CD4-positive, alpha-beta T cell treated with Interleukin-17A for 4 hours (primary cell): ENCODE measurements at regions not wholly inside any gene's neighbourhood (a gene's known extent, or its start where the extent isn't known, plus 50 kb on each side); places are given as distances from the start of the nearest gene placed in this dataset.

Experiments
- DNase-seq: peaks from one replicate; pipeline ENCODE4 v3.0.0-alpha.2; 2020; ENCODE audit warnings: mixed read lengths

GRCh38 chr20:58138395-58138794, 90.1 kb downstream of the ANKRD60 start:
- DNase-seq: no peak

DNA sequence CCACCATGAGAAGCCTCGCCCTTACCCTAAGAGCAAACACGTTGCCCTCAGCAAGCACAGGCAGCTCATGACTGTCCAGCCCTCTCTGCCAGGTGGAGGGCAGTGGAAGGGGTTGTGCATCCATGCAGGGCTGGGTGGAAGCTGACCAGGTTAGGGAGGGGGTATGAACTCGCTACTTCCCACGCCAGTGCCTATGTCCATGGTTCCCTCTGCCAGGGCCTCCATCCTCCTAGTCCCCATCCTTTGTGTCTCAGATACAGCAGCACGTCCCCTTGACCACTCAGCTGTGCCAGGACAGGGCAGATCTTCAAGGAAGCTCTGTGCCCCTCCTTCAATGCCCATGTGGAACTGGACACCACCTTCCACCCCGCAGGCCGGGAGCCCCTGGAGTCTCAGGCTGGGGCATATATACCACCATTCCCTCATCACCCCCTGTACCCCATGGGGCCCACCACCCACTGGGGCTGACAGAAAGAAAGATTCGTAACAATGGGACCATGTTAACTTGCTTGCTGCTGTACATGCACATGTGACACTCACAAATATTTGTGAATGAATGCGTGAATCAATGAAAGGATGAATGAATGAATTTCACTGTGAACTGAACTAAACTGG, 90.7 kb downstream of the ANKRD60 start:
- no peak for DNase-seq

DNA sequence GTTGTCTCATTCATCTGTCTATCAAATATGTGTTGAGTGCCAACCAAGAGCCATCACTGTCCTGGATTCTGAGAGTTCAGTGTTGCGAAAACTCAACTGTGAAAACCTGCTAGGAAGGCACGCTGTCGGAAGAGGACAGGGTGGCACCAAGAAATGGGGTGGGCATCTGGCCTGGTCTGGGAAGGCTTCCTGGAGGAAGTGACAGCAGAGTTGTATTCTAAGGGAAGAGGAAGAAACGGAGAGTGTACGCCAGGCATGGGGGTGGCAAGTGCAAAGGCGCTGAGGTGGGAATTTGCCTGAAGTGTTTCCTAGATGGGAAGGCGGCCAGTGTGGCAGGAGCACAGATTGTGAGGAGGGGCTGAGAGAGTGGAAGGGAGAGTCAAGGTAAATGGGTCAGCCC, 91.2 kb downstream of the ANKRD60 start:
- no peak for DNase-seq

GRCh38 chr20:58136149-58136484, 92.3 kb downstream of the ANKRD60 start:
- no peak for DNase-seq

- DNase-seq: no peak
These were observed 92.9 kb downstream of the ANKRD60 start for GRCh38 chr20:58135441-58136148.

- DNase-seq: no peak
These were observed 95.2 kb downstream of the ANKRD60 start for GRCh38 chr20:58133020-58133808.

GRCh38 chr20:58131551-58132142, 96.8 kb downstream of the ANKRD60 start:
- no peak for DNase-seq

- DNase-seq: no peak
These were observed 97.3 kb downstream of the ANKRD60 start for GRCh38 chr20:58131151-58131550.

DNA sequence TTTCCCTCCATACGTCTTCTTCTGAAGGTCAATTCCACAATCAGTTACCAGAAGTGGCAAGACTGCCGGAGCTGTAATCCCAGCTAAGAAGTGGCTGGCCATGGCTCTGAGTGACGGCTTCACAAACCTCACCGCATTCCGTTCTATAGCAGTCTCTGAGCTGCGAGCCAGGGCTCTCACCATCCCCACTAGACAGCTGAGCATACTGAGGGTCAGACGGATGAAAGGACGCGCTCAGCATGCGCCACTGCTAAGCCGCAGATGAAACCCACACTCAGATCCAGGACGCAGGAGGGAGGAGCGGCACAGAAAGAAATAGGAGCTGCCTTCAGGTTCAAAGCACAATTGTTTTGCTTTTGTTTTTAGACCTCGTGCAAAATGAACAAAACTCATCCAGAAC, 97.9 kb downstream of the ANKRD60 start:
- DNase-seq: no peak

GRCh38 chr20:58130156-58130555, 98.3 kb downstream of the ANKRD60 start:
- DNase-seq: no peak

DNA sequence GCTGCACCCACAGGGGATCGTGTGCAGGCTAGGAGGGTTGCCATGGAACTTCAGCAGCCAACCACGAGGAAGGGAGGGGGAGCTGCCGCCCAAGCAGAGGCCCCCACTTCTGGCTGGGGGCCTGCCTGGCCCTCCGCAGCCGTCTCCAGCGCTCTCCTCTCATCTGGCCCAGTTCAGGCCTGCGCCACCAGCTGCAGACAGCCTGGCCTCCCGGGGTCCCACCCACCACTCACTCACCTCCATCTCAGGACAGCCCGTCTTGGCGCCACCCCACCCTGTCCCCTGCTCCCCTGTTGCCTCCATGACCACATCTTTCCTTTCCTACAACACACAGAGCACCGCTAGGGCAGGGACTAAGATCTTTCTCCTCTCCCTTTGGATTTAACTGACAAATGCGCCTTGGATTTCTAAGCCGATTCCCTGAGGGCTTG, 98.7 kb downstream of the ANKRD60 start:
- DNase-seq: no peak

GRCh38 chr20:58128635-58129625, 99.5 kb downstream of the ANKRD60 start:
- DNase-seq: no peak

- no peak for DNase-seq
These were observed 100.7 kb downstream of the ANKRD60 start for GRCh38 chr20:58127701-58128111.

- DNase-seq: no peak
These were observed 102.7 kb downstream of the ANKRD60 start for GRCh38 chr20:58125726-58126125.

- DNase-seq: no peak
These were observed 110.5 kb downstream of the ANKRD60 start for GRCh38 chr20:58117944-58118343.

GRCh38 chr20:58116505-58116904, 111.9 kb downstream of the ANKRD60 start:
- no peak for DNase-seq

GRCh38 chr20:58113716-58114115, 114.7 kb downstream of the ANKRD60 start:
- DNase-seq: no peak

DNA sequence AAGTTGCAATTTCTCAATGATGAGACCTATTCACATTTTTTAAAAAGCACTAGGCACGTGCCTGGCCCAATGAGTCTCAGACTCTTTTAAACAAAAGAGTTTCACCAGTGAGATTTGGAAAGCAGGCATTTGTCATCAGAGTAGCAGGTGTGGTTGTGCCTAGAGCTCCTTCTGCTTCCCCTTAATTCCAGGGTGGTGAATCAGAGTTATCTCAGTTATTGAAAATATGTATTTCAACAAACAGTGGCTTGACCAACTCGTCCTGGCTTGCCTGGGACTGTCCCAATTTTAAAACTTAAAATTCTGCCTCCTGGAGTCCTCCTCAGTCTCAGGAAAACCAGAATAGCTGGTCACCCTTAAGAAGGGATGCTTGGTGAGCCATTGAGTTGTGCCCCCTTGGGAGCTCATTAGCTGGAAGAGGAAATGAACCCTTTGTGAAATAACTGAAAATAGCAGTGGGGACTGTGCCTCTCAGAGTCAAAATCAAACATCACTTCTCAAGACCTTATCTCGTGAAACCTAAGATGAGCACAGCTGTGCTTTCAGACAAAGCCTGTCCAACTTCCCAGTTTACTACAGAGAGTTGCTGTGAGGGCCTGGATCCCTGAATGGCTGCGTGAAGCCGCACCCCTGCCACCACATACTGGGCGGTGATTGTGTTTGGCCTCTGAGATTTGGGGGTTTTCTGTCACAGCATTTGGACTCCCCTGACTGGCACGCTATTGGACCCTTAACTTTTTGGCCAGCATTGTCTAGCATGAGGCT, 116.3 kb downstream of the ANKRD60 start:
- DNase-seq: no peak

DNA sequence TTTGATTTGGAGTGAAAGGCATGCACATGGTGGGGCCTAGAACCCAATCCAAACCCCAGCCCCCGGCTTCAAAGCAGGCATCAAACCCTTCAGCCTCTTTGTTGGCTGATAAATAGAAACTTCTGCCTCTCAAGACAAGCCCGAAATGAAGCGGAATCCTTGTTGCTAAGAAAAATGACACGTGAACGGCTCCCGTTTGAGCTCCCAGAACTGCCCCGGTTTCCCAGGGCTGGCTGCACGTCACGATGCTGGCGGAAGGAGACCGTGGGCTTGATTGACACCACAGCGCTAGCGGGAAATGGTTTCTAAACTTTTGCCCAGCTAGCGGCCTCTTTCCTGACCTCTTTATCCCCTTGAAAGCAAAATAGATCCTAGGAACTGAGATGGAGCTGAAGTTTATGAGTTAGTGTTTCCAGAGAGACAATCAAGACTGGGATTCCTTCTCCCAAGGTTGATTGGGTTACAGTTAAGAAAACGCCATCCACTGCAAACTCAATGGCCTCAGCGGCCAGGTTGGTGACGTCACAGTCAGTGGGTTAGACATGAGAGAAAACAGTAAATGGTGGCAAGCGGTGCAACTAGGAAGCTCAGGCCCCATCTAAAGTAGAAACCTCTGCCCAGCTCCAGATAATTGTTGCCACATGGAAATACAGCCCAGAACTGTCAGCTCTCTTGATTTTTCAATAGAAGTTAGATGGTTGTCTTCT, 117.0 kb downstream of the ANKRD60 start:
- DNase-seq: no peak

- no peak for DNase-seq
These were observed 118.4 kb downstream of the ANKRD60 start for GRCh38 chr20:58109918-58110635.
